ENCODE measurements at regions not wholly inside any gene's neighbourhood (a gene's known extent, or its start where the extent isn't known, plus 50 kb on each side); places are given as distances from the start of the nearest gene placed in this dataset.

GRCh38 chr5:180437336-180437735 lies 56.8 kb upstream of the CNOT6 start:
- ATAC-seq = no peak
- TF ChIP-seq CTCF (IDR thresholded peaks at IDR 0.05) = no peak

GRCh38 chr5:180438785-180439780 lies 55.1 kb upstream of the CNOT6 start:
- Histone ChIP-seq H3K4me3 (no peak overlapping the region), H3K27ac (no peak overlapping the region), H3K4me1 (no peaks in the 10 kb centered on the region), H3K9me3 (peaks cover 1% of the 10 kb centered on the region), H3K27me3 (ENCODE audit: low read depth) (no peaks in the 10 kb centered on the region), H3K36me3 (no peaks in the 10 kb centered on the region)
- no peak for TF ChIP-seq CTCF (IDR thresholded peaks at IDR 0.05)
- intact Hi-C loops (cut with DNase I) = no loop called here
- DNase-seq (no peak), ATAC-seq (no peak)

More at GRCh38 chr5:180437336-180437735, 56.8 kb upstream of the CNOT6 start:
- Histone ChIP-seq H3K4me3 (no peak overlapping the region), H3K9me3 (no peaks in the 10 kb centered on the region), H3K27me3 (ENCODE audit: low read depth) (no peaks in the 10 kb centered on the region), H3K27ac (no peak overlapping the region), H3K4me1 (no peaks in the 10 kb centered on the region), H3K36me3 (no peaks in the 10 kb centered on the region)
- intact Hi-C loops (cut with DNase I) = no loop called here
- DNase-seq = no peak

GRCh38 chr5:180439911-180440769 lies 54.0 kb upstream of the CNOT6 start:
- Histone ChIP-seq H3K9me3 (peaks cover 12% of the 10 kb centered on the region), H3K27me3 (ENCODE audit: low read depth) (no peaks in the 10 kb centered on the region), H3K4me1 (no peaks in the 10 kb centered on the region), H3K36me3 (no peaks in the 10 kb centered on the region), H3K27ac (no peak overlapping the region), H3K4me3 (no peak overlapping the region)
- ATAC-seq (no peak), DNase-seq (no peak)
- intact Hi-C loops (cut with DNase I) = no loop called here
- no peak for TF ChIP-seq CTCF (IDR thresholded peaks at IDR 0.05)

GRCh38 chr5:180441564-180442051 lies 52.6 kb upstream of the CNOT6 start:
- peak; percentile 96 for ATAC-seq
- TF ChIP-seq CTCF (IDR thresholded peaks at IDR 0.05) = no peak
- H3K4me1 ChIP-seq = no peaks in the 10 kb centered on the region
- H3K27ac ChIP-seq = peak overlapping the region; percentile 60
- DNase-seq = peak; percentile 86
- peaks cover 14% of the 10 kb centered on the region for H3K9me3 ChIP-seq
- no peaks in the 10 kb centered on the region for H3K36me3 ChIP-seq
- H3K27me3 ChIP-seq (ENCODE audit: low read depth) = no peaks in the 10 kb centered on the region
- intact Hi-C loops (cut with DNase I) = no loop called here
- H3K4me3 ChIP-seq = no peak overlapping the region

Data from lower lobe of right lung (tissue), 2 donors.